ENCODE measurements at regions not wholly inside any gene's neighbourhood (a gene's known extent, or its start where the extent isn't known, plus 50 kb on each side); places are given as distances from the start of the nearest gene placed in this dataset.
A peak's percentile ranks its signal among the peaks of the same experiment; 100 is the strongest.

DNA sequence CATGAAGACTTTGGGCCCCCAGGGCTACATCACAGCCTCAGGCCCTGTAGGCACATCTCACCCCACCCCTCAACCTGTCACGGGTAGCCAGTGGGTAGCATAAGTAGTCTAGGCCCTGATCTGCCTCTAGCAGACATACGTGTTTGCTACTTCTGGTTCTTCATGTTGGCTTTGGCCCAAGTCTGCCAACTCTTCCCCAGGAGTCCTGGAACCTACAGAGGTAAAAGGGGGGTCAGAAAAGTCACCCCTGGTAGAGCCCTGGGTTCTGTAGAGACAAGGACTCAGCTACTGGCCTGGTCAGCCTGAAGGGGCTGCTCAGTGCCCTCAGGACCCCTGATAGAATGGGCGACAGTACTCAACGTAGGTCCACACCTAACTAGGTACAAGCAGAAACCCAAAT, 67.5 kb upstream of the UNC5B start:
- DNase-seq (ENCODE audit: low read depth), result no peak

DNA sequence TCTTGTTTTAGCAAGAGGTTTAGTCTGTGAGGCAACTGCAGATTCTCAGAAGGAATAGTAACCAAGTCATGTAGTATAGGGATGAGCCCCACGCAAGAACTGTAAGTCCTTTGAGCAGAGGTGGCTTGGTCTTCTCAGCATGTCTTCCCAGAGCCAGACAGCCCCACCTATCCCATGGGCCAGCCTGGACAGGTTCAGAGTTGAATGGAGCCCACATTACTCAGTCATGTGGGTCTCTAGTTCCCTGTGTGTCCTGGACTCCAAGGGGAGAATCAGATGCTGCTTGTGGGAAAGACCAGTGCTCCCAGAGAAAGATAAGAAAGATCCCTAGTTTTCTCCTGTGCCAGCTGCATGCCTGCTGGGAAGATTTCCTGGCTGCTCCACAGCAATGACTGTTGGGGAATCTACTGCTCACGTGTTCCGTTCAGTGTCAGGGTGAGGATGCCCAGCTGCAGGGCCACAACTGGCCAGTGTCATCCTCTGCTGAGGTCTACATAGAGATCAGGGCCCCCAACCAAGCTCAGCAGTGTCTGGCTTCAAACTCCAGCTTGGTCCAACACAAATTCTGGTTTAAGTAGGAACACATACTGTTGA, 66.9 kb upstream of the UNC5B start:
- no peak for DNase-seq (ENCODE audit: low read depth)

DNA sequence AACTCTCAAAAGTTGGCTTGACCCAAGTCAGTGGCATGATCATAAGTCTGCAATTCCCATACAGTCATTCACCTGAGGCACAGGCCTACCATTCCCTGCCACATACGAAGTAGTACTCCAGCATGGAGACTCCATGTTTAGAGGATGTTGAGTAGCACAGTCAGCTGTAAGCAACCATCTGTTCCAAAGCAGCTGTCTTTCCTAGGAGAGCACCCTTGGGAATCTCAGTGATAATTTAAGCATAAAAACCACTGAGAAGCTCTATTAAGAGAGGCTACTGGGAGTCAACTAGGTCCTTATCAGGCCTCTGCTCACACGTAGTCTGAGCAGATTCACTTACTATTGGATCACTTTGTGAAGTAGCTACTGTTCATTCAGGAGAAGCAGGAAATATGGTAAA, 61.6 kb upstream of the UNC5B start:
- no peak for DNase-seq (ENCODE audit: low read depth)

DNA sequence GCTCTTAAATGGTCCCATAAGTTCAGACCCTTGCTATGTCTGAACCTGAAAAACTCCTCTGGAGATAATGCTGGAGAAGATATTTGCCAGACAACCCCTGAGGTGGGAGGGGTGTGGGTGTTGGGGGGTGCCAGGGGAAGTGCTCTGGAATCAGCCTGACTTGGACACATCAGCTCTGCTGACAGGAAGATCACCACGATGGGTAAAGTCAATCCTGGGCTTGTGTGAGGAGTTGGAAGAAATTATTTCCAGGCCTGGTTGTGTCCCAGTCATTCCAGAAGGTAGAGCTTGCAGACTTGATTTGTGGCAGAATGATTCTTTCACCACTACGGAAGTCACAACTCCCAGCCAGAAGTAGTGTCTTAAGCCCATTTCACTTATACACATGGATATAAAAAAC, 60.3 kb upstream of the UNC5B start:
- DNase-seq (ENCODE audit: low read depth), result no peak

DNA sequence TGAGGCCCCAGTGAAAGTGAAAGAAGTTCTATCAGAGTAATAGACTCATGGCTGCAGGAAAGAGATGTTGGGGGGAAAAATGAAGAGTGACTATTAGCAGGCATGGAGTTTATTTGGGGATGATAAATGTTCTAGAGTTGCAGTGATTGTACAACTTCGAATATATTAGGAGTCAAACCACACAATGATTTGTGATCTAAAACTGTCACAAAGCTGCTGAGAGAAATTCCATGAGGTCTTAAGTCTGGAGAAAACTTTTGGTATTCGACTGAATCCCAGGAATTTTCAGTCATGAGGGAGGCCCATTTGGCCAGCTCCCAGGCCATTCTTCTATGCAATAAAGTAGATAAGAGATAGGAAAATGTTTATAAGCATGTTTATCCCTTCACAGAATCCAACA, 55.9 kb upstream of the UNC5B start:
- DNase-seq (ENCODE audit: low read depth), result no peak

DNA sequence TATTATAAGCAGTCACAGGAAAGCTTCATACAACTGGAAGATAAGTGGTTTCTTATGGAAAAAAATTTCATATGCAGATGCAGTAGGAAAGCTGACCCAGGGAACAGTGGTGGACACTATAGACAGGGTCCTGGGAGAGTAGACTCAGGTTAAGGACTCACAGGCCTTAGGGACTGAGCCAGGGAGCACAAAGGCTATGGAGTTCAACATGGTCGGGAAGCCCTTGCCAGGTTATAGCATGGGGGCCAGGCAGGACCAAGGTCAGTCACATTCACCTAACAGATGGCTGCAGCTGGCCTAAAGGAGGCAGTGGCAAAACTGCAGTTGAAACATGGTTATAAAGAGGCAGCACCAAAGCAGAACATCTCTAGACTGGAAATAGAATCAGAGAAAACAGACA, 54.9 kb upstream of the UNC5B start:
- no peak for DNase-seq (ENCODE audit: low read depth)

DNA sequence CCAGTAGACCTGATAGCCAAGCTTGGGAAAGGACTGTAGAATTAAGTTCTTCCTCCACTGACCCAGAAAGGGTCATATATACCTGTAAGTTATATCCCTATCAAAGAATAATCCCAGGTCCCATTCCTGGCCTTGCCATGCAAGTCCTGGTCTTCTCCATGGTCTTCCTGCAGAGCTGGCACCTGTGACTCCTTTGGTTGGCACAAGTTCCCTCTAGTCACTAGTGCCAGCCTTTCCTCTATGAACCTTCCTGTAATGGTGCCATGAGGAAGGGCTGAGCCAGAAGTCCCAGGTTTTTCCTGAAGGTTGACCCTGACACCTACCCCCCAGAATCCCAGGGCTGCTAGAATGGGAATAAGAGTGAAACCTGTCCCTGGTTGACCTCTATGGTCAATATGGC, 54.1 kb upstream of the UNC5B start:
- DNase-seq (ENCODE audit: low read depth), result no peak

DNA sequence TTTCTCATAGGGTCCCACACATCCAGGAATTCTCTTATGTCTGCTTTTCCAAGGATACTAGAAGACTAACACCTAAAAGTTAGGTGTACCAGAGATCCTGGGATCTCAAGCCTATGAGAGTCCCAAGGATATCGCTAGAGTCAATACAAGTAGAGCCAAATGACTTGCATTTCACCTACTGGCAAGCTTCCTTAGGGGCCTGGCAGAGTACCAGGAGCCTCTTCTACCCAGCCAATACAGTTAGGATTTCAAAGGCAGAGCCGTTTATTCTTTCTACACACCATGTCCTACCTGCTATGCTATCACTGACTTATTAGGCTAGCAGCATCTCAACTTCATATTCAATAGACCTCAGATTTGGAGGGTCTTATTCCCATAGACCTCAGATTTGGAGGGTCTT, 53.5 kb upstream of the UNC5B start:
- no peak for DNase-seq (ENCODE audit: low read depth)

DNA sequence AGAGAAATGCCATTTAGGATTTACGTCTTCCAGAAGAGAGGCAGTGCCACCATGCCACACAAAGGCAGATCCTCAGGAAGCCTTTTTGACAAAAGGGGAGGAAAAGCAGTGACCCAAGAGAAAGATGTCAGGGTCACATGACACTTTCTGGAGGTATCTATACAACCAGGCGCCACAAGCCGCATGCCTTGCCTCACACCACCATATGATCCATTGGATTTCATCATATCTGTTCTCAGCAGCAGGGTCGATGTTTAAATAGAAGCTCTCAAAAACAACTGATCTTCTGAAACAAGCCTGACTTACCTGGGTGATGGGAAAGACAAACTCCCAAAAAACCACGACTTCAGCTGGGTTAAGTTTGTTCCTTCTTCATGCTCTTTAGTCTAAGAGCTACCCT, 52.5 kb upstream of the UNC5B start:
- no peak for DNase-seq (ENCODE audit: low read depth)

DNA sequence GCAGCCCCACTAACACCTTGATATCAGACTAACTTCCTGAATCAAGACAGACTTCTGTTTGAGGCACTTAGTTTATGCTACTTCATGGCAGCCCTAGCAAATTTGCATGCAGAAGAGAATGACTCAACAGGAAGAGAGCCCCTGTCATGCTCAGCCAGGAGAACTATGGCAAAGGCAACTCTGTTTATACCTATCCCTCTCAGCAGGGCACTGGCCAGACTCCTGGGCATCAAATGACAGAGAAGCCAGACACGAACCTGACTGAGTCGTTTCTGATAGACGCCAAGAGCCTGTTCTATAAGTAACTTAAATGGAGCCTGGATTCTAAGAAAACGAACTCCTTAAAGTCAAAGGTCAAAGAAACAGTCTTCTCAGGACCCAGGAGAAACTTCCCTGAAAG, 50.9 kb upstream of the UNC5B start:
- peak; percentile 69 for DNase-seq (ENCODE audit: low read depth)
